ENCODE measurements at regions not wholly inside any gene's neighbourhood (a gene's known extent, or its start where the extent isn't known, plus 50 kb on each side); places are given as distances from the start of the nearest gene placed in this dataset.

GRCh38 chr15:95168951-95169431 is 937.6 kb downstream of the MCTP2 start:
- no peak for TF ChIP-seq CTCF (IDR thresholded peaks at IDR 0.05)
- no peak for TF ChIP-seq ZFX (IDR thresholded peaks at IDR 0.05; ENCODE audit: borderline replicate concordance)

Measured in 22Rv1 (cell line).